Tibial artery (tissue), 4 donors: ENCODE measurements at regions not wholly inside any gene's neighbourhood (a gene's known extent, or its start where the extent isn't known, plus 50 kb on each side); places are given as distances from the start of the nearest gene placed in this dataset.

Experiments
- DNase-seq, 2 donors: peaks; one replicate each; pipeline ENCODE4 v3.0.0-alpha.2; 2019
- H3K27ac ChIP-seq, 2 donors: fragments of 200-600 bp; sonication (generic) in 1 of 2; 1 replicate in 1 of 2; 2 replicates in 1 of 2; pipeline ENCODE4 v1.5.1; 2018 to 2019; ENCODE audit warnings: mild to moderate bottlenecking in 1 of 2
- H3K27me3 ChIP-seq, 2 donors: fragments of 200-600 bp; sonication (generic) in 1 of 2; one replicate each; pipeline versions ENCODE4 v1.5.1 to v1.6.0; 2016 to 2019
- H3K36me3 ChIP-seq, 3 donors: fragments of 200-600 bp; sonication (generic) in 2 of 3; one replicate each; pipeline ENCODE4 v1.5.1; 2016 to 2019; ENCODE audit warnings: mild to moderate bottlenecking in 2 of 3
- H3K4me1 ChIP-seq, 4 donors: fragments of 200-600 bp; sonication (generic) in 2 of 4; 1 replicate in 3 of 4; 2 replicates in 1 of 4; pipeline ENCODE4 v1.5.1; 2016 to 2019
- H3K4me3 ChIP-seq, 2 donors: fragments of 200-600 bp; sonication (generic) in 1 of 2; 1 replicate in 1 of 2; 2 replicates in 1 of 2; pipeline ENCODE4 v1.5.1; 2018 to 2019; ENCODE audit warnings: mild to moderate bottlenecking in 2 of 2
- H3K9me3 ChIP-seq, 3 donors: fragments of 200-600 bp; sonication (generic) in 1 of 3; one replicate each; pipeline ENCODE4 v1.5.1; 2016 to 2019
- CTCF ChIP-seq, 2 experiments: fragments of 200-600 bp in 1 of 2; fragments of 450-650 bp in 1 of 2; IDR thresholded peaks; one replicate each; pipeline ENCODE4 v1.5.1; 2017 to 2019; ENCODE audit warnings: antibody characterized with exemption in 2 of 2, mild to moderate bottlenecking in 1 of 2, moderate library complexity in 1 of 2
- intact Hi-C: fragments of 100-400 bp; cut with DNase I; formaldehyde crosslinking; loops from one replicate; pipeline ENCODE4 v1.15.0; 2023; ENCODE audit warnings: low total_unique reads

DNA sequence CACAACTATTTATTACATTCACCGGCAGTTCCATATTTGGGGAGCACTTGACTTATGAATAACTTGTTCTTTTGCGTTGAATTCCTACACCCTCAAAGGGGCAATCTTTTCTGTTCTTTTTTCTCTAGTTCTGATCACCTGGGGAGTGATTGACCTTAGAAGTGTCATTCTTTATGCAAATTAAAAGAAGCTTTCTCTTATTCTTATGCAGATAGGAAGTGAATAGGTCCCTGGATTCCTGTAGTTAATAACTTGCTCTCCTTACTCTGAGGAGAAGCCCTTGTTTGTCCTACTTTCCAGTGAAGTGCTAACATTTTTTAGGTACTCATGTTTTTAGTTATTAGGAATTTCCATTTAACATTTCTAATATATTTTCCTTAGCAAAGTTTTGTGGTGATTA is 569.8 kb upstream of the LRRTM1 start:
- no peaks in the 10 kb centered on the region for H3K36me3 ChIP-seq
- H3K27me3 ChIP-seq, result no peaks in the 10 kb centered on the region
- no peak overlapping the region for H3K4me3 ChIP-seq
- no peak for TF ChIP-seq CTCF (IDR thresholded peaks at IDR 0.05)
- DNase-seq, result no peak
- no peaks in the 10 kb centered on the region for H3K4me1 ChIP-seq
- intact Hi-C loops, result no loop called here
- no peaks in the 10 kb centered on the region for H3K9me3 ChIP-seq
- H3K27ac ChIP-seq, result no peak overlapping the region

GRCh38 chr2:80869858-80870438 is 565.4 kb upstream of the LRRTM1 start:
- Histone ChIP-seq H3K4me3 (no peak overlapping the region), H3K27ac (no peak overlapping the region), H3K36me3 (no peaks in the 10 kb centered on the region), H3K9me3 (no peaks in the 10 kb centered on the region), H3K27me3 (no peaks in the 10 kb centered on the region), H3K4me1 (no peaks in the 10 kb centered on the region)
- TF ChIP-seq CTCF (IDR thresholded peaks at IDR 0.05), result no peak
- intact Hi-C loops, result no loop called here
- DNase-seq, result no peak

DNA sequence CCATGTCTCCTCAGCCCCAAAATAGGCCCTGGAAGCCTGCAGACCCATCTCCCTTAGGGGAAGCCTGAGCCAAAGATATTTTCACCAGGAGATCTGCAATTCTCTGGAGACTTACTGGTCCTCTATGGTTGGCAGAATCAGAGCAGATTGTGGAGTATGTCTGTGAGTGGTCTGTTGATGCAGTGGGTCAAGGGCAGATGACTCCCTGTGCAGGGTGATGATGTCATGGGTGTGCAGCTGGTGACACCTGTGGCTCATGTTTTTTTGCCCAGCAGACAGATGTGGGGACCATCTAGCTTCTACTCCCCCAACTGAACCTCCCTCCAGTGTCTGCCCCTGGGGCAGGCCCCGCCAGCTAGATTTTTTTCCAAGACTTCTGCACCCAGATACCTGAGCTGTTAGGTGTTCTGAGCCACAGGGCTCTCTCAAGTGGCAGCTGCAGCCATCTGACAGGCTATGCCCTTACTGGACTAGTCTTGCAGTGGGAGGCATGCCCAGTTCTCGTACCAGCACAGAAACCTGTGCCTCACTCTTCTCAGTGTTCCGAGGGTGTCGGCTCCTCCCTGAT is 558.7 kb upstream of the LRRTM1 start:
- Histone ChIP-seq H3K9me3 (no peaks in the 10 kb centered on the region), H3K27me3 (no peaks in the 10 kb centered on the region), H3K36me3 (no peaks in the 10 kb centered on the region), H3K4me3 (no peak overlapping the region), H3K4me1 (no peaks in the 10 kb centered on the region), H3K27ac (no peak overlapping the region)
- no peak for DNase-seq
- intact Hi-C loops, result no loop called here
- TF ChIP-seq CTCF (IDR thresholded peaks at IDR 0.05), result no peak

- intact Hi-C loops, result no loop called here
- Histone ChIP-seq H3K36me3 (no peaks in the 10 kb centered on the region), H3K9me3 (no peaks in the 10 kb centered on the region), H3K27me3 (no peaks in the 10 kb centered on the region), H3K27ac (no peak overlapping the region), H3K4me1 (no peaks in the 10 kb centered on the region), H3K4me3 (no peak overlapping the region)
- no peak for TF ChIP-seq CTCF (IDR thresholded peaks at IDR 0.05)
- no peak for DNase-seq
Observed at GRCh38 chr2:80858965-80859364, 554.4 kb upstream of the LRRTM1 start.

GRCh38 chr2:80856227-80856626 is 551.7 kb upstream of the LRRTM1 start:
- intact Hi-C loops, result no loop called here
- Histone ChIP-seq H3K27ac (no peak overlapping the region), H3K27me3 (no peaks in the 10 kb centered on the region), H3K9me3 (no peaks in the 10 kb centered on the region), H3K36me3 (no peaks in the 10 kb centered on the region), H3K4me1 (no peaks in the 10 kb centered on the region), H3K4me3 (no peak overlapping the region)
- TF ChIP-seq CTCF (IDR thresholded peaks at IDR 0.05), result no peak
- no peak for DNase-seq

- Histone ChIP-seq H3K27me3 (no peaks in the 10 kb centered on the region), H3K27ac (no peak overlapping the region), H3K4me1 (no peaks in the 10 kb centered on the region), H3K9me3 (no peaks in the 10 kb centered on the region), H3K36me3 (no peaks in the 10 kb centered on the region), H3K4me3 (no peak overlapping the region)
- TF ChIP-seq CTCF (IDR thresholded peaks at IDR 0.05), result no peak
- DNase-seq, result no peak
- intact Hi-C loops, result no loop called here
Observed at GRCh38 chr2:80854831-80855230, 550.3 kb upstream of the LRRTM1 start.
